Upper lobe of left lung (tissue), 4 donors: ENCODE measurements at regions not wholly inside any gene's neighbourhood (a gene's known extent, or its start where the extent isn't known, plus 50 kb on each side); places are given as distances from the start of the nearest gene placed in this dataset.

Experiments used
- POLR2AphosphoS5 ChIP-seq, 2 donors: sonication (generic); formaldehyde crosslinking; IDR thresholded peaks; one replicate each; pipeline ENCODE4 v1.5.1; 2017; ENCODE audit warnings: antibody characterized with exemption in 2 of 2
- TF ChIP-seq, protein P1 (sequence below), 6 experiments: fragments of 450-650 bp in 4 of 6; fragments of 200-600 bp in 2 of 6; sonication (generic) in 2 of 6; IDR thresholded peaks; one replicate each; pipeline ENCODE4 v1.5.1; 2016 to 2019; ENCODE audit warnings: antibody characterized with exemption in 6 of 6

- no peak for TF ChIP-seq POLR2AphosphoS5 (IDR thresholded peaks at IDR 0.05)
- TF ChIP-seq, protein P1, sequence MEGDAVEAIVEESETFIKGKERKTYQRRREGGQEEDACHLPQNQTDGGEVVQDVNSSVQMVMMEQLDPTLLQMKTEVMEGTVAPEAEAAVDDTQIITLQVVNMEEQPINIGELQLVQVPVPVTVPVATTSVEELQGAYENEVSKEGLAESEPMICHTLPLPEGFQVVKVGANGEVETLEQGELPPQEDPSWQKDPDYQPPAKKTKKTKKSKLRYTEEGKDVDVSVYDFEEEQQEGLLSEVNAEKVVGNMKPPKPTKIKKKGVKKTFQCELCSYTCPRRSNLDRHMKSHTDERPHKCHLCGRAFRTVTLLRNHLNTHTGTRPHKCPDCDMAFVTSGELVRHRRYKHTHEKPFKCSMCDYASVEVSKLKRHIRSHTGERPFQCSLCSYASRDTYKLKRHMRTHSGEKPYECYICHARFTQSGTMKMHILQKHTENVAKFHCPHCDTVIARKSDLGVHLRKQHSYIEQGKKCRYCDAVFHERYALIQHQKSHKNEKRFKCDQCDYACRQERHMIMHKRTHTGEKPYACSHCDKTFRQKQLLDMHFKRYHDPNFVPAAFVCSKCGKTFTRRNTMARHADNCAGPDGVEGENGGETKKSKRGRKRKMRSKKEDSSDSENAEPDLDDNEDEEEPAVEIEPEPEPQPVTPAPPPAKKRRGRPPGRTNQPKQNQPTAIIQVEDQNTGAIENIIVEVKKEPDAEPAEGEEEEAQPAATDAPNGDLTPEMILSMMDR (IDR thresholded peaks at IDR 0.05) = no peak
Measured at GRCh38 chr1:18018366-18018765, 89.2 kb upstream of the IGSF21 start.
